ENCODE measurements at regions not wholly inside any gene's neighbourhood (a gene's known extent, or its start where the extent isn't known, plus 50 kb on each side); places are given as distances from the start of the nearest gene placed in this dataset.

GRCh38 chr2:57296795-57297517 lies 749.6 kb upstream of the VRK2 start:
- no peak for DNase-seq (ENCODE audit: low read depth, low spot score)

GRCh38 chr2:57313678-57314077 lies 732.9 kb upstream of the VRK2 start:
- DNase-seq (ENCODE audit: low read depth, low spot score), result no peak

- DNase-seq (ENCODE audit: low read depth, low spot score), result no peak
These were observed 731.9 kb upstream of the VRK2 start for GRCh38 chr2:57314682-57315081.

- no peak for DNase-seq (ENCODE audit: low read depth, low spot score)
These were observed 716.2 kb upstream of the VRK2 start for GRCh38 chr2:57330447-57330846.

- no peak for DNase-seq (ENCODE audit: low read depth, low spot score)
These were observed 713.4 kb upstream of the VRK2 start for GRCh38 chr2:57333221-57333620.

GRCh38 chr2:57343391-57344006 lies 703.1 kb upstream of the VRK2 start:
- DNase-seq (ENCODE audit: low read depth, low spot score), result no peak

- no peak for DNase-seq (ENCODE audit: low read depth, low spot score)
These were observed 678.4 kb upstream of the VRK2 start for GRCh38 chr2:57368190-57368589.

GRCh38 chr2:57370882-57371585 lies 675.6 kb upstream of the VRK2 start:
- DNase-seq (ENCODE audit: low read depth, low spot score), result no peak

GRCh38 chr2:57372237-57372984 lies 674.2 kb upstream of the VRK2 start:
- DNase-seq (ENCODE audit: low read depth, low spot score), result no peak

GRCh38 chr2:57373530-57373929 lies 673.1 kb upstream of the VRK2 start:
- DNase-seq (ENCODE audit: low read depth, low spot score), result no peak

- no peak for DNase-seq (ENCODE audit: low read depth, low spot score)
These were observed 669.6 kb upstream of the VRK2 start for GRCh38 chr2:57376985-57377384.

- no peak for DNase-seq (ENCODE audit: low read depth, low spot score)
These were observed 660.3 kb upstream of the VRK2 start for GRCh38 chr2:57386305-57386704.

- peak; percentile 78 for DNase-seq (ENCODE audit: low read depth, low spot score)
These were observed 650.1 kb upstream of the VRK2 start for GRCh38 chr2:57396355-57397098.

GRCh38 chr2:57397550-57398360 lies 648.9 kb upstream of the VRK2 start:
- no peak for DNase-seq (ENCODE audit: low read depth, low spot score)

- no peak for DNase-seq (ENCODE audit: low read depth, low spot score)
These were observed 647.5 kb upstream of the VRK2 start for GRCh38 chr2:57399057-57399456.

GRCh38 chr2:57402096-57402495 lies 644.5 kb upstream of the VRK2 start:
- no peak for DNase-seq (ENCODE audit: low read depth, low spot score)

- no peak for DNase-seq (ENCODE audit: low read depth, low spot score)
These were observed 643.9 kb upstream of the VRK2 start for GRCh38 chr2:57402755-57403154.

GRCh38 chr2:57407772-57408201 lies 638.8 kb upstream of the VRK2 start:
- DNase-seq (ENCODE audit: low read depth, low spot score), result peak; percentile 90

- DNase-seq (ENCODE audit: low read depth, low spot score), result no peak
These were observed 638.0 kb upstream of the VRK2 start for GRCh38 chr2:57408587-57408986.

GRCh38 chr2:57417007-57417406 lies 629.6 kb upstream of the VRK2 start:
- no peak for DNase-seq (ENCODE audit: low read depth, low spot score)
